VCaP (cell line): ENCODE measurements at regions not wholly inside any gene's neighbourhood (a gene's known extent, or its start where the extent isn't known, plus 50 kb on each side); places are given as distances from the start of the nearest gene placed in this dataset.

Experiments
- H3K27ac ChIP-seq: fragments of 450-650 bp; 2 replicates; pipeline ENCODE4 v1.5.1; 2017
- CTCF ChIP-seq: fragments of 450-650 bp; conservative IDR thresholded peaks from 2 replicates; pipeline ENCODE4 v1.5.1; 2017; ENCODE audit warnings: mild to moderate bottlenecking, moderate library complexity

- TF ChIP-seq CTCF = no peak
- H3K27ac ChIP-seq = no peak overlapping the region
Observed at GRCh38 chr7:19623676-19624075, 85.2 kb downstream of the POLR1F start.

DNA sequence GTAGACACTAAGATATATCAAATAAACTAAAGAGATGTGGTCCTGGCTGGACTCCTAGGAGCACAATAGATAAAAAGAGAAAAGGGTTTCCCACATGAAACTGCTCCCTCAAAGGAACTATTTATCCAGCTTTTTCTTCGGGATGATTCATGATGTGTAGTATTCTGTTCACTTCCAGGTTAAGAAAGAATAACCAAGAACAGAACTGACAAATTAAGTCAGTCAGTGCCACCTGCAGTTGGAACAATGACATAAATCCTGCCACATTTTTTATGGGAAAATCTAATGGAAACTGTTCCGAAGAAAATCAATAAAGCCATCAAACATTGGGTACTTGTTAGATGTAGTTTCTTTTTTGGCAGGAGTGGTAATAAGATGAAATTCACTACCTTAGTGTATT is 87.1 kb downstream of the POLR1F start:
- no peak; the same call in 1 of the 2 replicates for TF ChIP-seq CTCF
- no peak overlapping the region for H3K27ac ChIP-seq

DNA sequence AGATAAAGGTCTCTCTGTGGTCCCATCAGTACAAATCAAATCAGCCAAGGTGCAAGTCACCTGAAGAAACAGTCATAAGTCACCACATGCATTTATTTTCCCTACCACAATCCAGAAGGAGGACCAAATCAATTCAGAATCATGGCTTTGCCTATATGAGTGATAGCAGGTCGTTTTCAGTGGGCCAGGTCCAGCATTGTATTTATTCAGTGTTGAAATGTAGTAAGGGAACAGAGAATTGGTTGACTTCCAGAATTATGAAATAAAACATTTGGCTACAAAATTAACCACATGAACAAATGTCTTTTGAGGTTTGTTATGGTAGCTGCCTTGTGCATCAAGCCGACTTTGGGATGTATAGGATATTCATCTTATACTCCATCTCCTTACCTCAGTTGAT is 88.4 kb downstream of the POLR1F start:
- H3K27ac ChIP-seq = no peak overlapping the region
- TF ChIP-seq CTCF = no peak

GRCh38 chr7:19619122-19619521 is 89.7 kb downstream of the POLR1F start:
- H3K27ac ChIP-seq = no peak overlapping the region
- TF ChIP-seq CTCF = no peak

DNA sequence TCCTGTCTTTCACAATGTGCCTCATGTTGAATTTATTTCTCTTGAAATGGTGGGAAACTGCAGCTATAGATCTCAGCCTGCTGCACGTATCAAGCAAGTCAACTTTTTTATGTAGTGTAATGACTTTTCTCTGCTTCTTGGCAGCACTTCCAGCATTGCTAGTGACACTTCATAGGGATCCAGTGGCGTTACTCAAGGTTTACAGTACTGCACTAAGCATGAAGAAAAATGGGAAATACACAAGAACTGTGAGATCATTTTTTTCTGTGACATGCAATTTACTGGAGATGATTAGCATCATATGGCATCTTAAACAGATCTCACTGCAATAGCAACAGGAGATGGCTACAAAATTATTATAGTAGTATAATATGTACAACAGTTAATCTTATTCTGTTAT is 90.9 kb downstream of the POLR1F start:
- TF ChIP-seq CTCF = no peak
- H3K27ac ChIP-seq = no peak overlapping the region

GRCh38 chr7:19610194-19610943 is 98.5 kb downstream of the POLR1F start:
- TF ChIP-seq CTCF = no peak
- no peak overlapping the region for H3K27ac ChIP-seq

DNA sequence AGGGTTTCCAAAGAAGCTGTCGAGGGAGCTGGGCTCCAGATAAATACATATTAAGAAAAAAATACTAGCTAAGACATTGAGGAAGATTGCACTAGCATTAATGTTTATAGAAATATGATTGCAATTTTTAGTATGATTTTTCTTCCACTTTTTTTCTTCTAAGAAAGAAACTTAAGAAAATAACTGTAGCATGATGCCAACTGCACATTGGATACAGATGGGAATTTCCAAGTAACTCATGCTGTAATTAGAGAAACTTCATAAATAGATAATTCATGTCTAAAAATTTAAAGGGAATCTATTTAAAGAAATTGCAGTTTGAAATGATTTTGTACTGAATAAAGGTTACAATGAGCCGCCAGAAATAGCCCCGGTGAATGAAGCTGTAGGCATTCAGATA is 119.4 kb downstream of the POLR1F start:
- no peak overlapping the region for H3K27ac ChIP-seq
- TF ChIP-seq CTCF = no peak
